Heart right ventricle (tissue), 16 donors: ENCODE measurements at regions not wholly inside any gene's neighbourhood (a gene's known extent, or its start where the extent isn't known, plus 50 kb on each side); places are given as distances from the start of the nearest gene placed in this dataset.

ENCODE experiments used
- ATAC-seq, 8 donors: fragments of 200-7000 bp; cut with Tn5 transposase; one replicate each; pipeline ENCODE4 v1.9.1; 2020; ENCODE audit warnings: mild to moderate bottlenecking in 8 of 8, moderate library complexity in 8 of 8, moderate number of reproducible peaks in 1 of 8
- DNase-seq, 2 donors: peaks; one replicate each; pipeline ENCODE4 v3.0.0-alpha.2; 2020
- H3K27ac ChIP-seq, 10 donors: fragments of 200-600 bp; sonication (generic) in 2 of 10; one replicate each; pipeline versions ENCODE4 v1.5.0 to v1.8.0; 2020 to 2022; ENCODE audit warnings: mild to moderate bottlenecking in 3 of 10
- H3K27me3 ChIP-seq, 7 donors: fragments of 200-600 bp; one replicate each; pipeline ENCODE4 v1.8.0; 2021 to 2022; ENCODE audit warnings: mild to moderate bottlenecking in 2 of 7
- H3K36me3 ChIP-seq, 9 donors: fragments of 200-600 bp; sonication (generic) in 1 of 9; one replicate each; pipeline versions ENCODE4 v1.5.0 to v1.8.0; 2020 to 2022; ENCODE audit warnings: mild to moderate bottlenecking in 2 of 9
- H3K4me1 ChIP-seq, 9 donors: fragments of 200-600 bp; sonication (generic) in 1 of 9; one replicate each; pipeline versions ENCODE4 v1.5.0 to v1.8.0; 2020 to 2022; ENCODE audit warnings: mild to moderate bottlenecking in 4 of 9
- H3K4me3 ChIP-seq, 10 donors: fragments of 200-600 bp; sonication (generic) in 2 of 10; one replicate each; pipeline versions ENCODE4 v1.5.0 to v1.8.0; 2020 to 2022; ENCODE audit warnings: mild to moderate bottlenecking in 7 of 10, moderate library complexity in 2 of 10
- H3K9me3 ChIP-seq, 11 donors: fragments of 200-600 bp in 10 of 11; sonication (generic) in 2 of 11; one replicate each; pipeline versions ENCODE4 v1.5.0 to v1.8.0; 2013 to 2022; ENCODE audit warnings: mild to moderate bottlenecking in 2 of 11, control low read depth in 1 of 11, moderate library complexity in 1 of 11
- WGBS, 2 donors: extraction: QIAGEN DNeasy Blood & Tissue Kit; methylation state at CpG; one replicate each; pipeline ENCODE4 v1.1.7; 2013; ENCODE audit warnings: inconsistent platforms in 1 of 2; 5-methylcytosine and 5-hydroxymethylcytosine counted together
- intact Hi-C, 10 donors: fragments of 100-400 bp; cut with DNase I; formaldehyde crosslinking; loops; one replicate each; pipeline versions ENCODE4 v1.11.1 to v1.14.2; 2022
- TF ChIP-seq, protein P1 (sequence below), 9 donors: fragments of 200-600 bp; sonication (generic) in 2 of 9; IDR thresholded peaks; one replicate each; pipeline versions ENCODE4 v1.5.0 to v1.8.0; 2021 to 2022; ENCODE audit warnings: antibody characterized with exemption in 9 of 9, mild to moderate bottlenecking in 5 of 9, moderate library complexity in 1 of 9
- donor health status: Arrhythmogenic right ventricular cardiomyopathy.
- donor health status: ischemic (EF 13 %, LVEDD 7.1; RV severe dilation, severe dysfunction).
- donor health status: healthy with polysubstance abuse.
- donor health status: DM: no; HTN: yes; CAD: no.
- donor health status: DM: no; HTN: no; CAD: no.
- donor health status: ischemic (EF 25% LVEDD 6.9; RV normal size, moderate dysfunction).
- donor health status: ischemic (EF 25% LVEDD 5.7; RV mildly dilated, moderate dysfunction).
- donor health status: healthy.
- donor health status: DM: yes; HTN: yes; CAD: no.
- donor health status: Ischemic cardiomyopathy.
- donor health status: ischemic (EF 35%, LVEDD 5.7; RV mildly dilated, moderate dysfunction).
- donor health status: nonischemic (EF 11% LVEDD 7.7; RV severe dilation, severe dysfunction).
- donor health status: DM: yes; HTN: yes; CAD: no.
- donor health status: PGD.
- donor health status: ischemic (EF 29% LVEDD 5.4; RV normal size, mild dysfunction).
- donor health status: nonischemic (EF 23%, LVEDD 6.1; RV moderate dilation, normal function).

DNA sequence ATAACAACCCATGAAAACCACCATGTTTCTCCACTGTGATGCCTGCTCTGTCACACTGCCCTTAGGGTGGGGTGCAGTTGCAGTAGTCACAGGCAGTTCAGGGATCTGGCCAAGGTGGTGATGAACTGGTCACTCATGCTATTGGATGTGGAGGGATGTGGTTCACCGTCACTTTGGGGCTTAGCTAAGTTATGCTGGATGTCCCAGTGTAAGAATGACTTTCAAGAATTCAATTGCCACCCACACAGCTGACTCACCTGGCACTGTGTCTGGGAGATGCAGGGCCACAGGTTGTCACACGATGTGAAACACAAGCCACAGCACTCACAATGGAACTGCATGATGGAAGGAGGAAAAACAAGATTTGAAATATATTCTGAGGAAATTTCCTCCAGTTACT lies 146.1 kb upstream of the CTNNB1 start:
- Histone ChIP-seq H3K9me3 (peaks cover 0 to 1% (median 0%) of the 10 kb centered on the region in 11 donors), H3K4me3 (no peak overlapping the region), H3K27ac (no peak overlapping the region), H3K36me3 (no peaks in the 10 kb centered on the region), H3K4me1 (no peaks in the 10 kb centered on the region), H3K27me3 (no peaks in the 10 kb centered on the region)
- ATAC-seq (no peak), DNase-seq (no peak)
- intact Hi-C loops = no loop called here
- WGBS, 2 donors = 86 to 93% methylated on average over 2 of the region's 2 CpGs
- TF ChIP-seq, protein P1, sequence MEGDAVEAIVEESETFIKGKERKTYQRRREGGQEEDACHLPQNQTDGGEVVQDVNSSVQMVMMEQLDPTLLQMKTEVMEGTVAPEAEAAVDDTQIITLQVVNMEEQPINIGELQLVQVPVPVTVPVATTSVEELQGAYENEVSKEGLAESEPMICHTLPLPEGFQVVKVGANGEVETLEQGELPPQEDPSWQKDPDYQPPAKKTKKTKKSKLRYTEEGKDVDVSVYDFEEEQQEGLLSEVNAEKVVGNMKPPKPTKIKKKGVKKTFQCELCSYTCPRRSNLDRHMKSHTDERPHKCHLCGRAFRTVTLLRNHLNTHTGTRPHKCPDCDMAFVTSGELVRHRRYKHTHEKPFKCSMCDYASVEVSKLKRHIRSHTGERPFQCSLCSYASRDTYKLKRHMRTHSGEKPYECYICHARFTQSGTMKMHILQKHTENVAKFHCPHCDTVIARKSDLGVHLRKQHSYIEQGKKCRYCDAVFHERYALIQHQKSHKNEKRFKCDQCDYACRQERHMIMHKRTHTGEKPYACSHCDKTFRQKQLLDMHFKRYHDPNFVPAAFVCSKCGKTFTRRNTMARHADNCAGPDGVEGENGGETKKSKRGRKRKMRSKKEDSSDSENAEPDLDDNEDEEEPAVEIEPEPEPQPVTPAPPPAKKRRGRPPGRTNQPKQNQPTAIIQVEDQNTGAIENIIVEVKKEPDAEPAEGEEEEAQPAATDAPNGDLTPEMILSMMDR (IDR thresholded peaks at IDR 0.05) = no peak

DNA sequence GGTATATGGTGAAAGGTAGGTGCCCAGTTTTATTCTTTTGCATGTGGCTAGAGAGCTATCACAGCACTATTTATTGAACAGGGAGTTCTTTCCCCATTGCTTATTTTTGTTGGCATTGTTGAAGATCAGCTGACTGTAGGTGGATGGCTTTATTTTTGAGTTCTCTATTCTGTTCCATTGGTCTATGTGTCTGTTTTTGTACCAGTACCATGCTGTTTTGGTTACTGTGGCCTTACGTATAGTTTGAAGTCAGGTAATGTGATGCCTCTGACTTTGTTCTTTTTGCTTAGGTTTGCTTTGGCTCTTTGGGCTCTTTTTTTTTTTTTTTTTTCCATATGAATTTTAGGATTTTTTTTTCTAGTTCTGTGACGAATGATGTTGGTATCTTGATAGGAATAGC lies 139.2 kb upstream of the CTNNB1 start:
- no peaks in the 10 kb centered on the region for H3K9me3 ChIP-seq
- ATAC-seq (no peak), DNase-seq (no peak)
- H3K36me3 ChIP-seq = no peaks in the 10 kb centered on the region
- H3K27me3 ChIP-seq = no peaks in the 10 kb centered on the region
- no peak overlapping the region for H3K27ac ChIP-seq
- TF ChIP-seq, protein P1 (IDR thresholded peaks at IDR 0.05) = no peak
- no peak overlapping the region for H3K4me3 ChIP-seq
- intact Hi-C loops = no loop called here
- no peaks in the 10 kb centered on the region for H3K4me1 ChIP-seq
- 88 to 96% methylated on average over 2 of the region's 2 CpGs for WGBS, 2 donors

DNA sequence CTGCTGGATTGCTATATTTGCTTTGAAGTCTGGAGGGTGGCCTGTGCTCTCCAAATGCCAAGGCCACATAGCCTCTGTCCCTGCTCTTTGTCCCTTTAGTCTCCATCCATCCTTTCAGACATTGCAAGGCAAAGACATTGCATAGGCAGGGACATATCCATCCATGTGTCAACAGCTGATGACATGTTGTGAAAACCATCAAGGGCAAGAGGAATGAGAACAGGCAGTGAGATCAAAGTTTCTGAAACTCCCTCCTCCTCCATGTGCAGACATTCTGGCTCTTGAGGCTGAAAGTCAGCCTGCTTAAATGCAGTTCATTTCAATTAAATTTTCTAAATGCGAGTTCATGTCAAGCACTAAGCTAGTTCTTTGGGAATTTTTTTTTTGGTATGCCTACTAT lies 135.2 kb upstream of the CTNNB1 start:
- 86 to 97% methylated on average over 1 of the region's 1 CpG for WGBS, 2 donors
- TF ChIP-seq, protein P1 (IDR thresholded peaks at IDR 0.05) = no peak
- no peak for DNase-seq
- Histone ChIP-seq H3K36me3 (no peaks in the 10 kb centered on the region), H3K27me3 (no peaks in the 10 kb centered on the region), H3K9me3 (no peaks in the 10 kb centered on the region), H3K27ac (no peak overlapping the region), H3K4me3 (no peak overlapping the region), H3K4me1 (no peaks in the 10 kb centered on the region)
- no peak for ATAC-seq
- intact Hi-C loops = no loop called here

DNA sequence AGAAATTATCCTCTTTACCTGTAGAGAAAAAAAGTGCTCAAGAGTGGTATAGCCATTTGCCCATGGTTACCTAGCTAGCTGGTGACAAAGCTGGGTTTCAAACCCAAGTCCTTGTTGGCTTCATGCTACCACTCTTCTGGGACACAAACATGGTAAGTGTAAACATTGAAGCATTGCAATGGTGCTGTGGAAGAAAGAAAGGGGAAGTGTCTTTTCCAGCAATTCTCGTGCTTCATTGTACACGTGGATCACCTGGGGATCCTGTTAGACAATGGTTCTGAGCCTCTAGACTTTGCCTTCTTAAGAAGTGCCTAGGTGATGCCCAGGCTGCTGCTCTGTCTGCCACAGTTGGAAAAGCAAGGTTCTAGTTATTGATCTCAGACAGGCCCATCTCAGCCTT lies 134.8 kb upstream of the CTNNB1 start:
- WGBS, 2 donors = 88 to 96% methylated on average over 2 of the region's 2 CpGs
- ATAC-seq = no peak
- H3K4me3 ChIP-seq = no peak overlapping the region
- H3K27me3 ChIP-seq = no peaks in the 10 kb centered on the region
- intact Hi-C loops = no loop called here
- no peak for DNase-seq
- no peaks in the 10 kb centered on the region for H3K36me3 ChIP-seq
- TF ChIP-seq, protein P1 (IDR thresholded peaks at IDR 0.05) = no peak
- H3K27ac ChIP-seq = no peak overlapping the region
- H3K9me3 ChIP-seq = no peaks in the 10 kb centered on the region
- H3K4me1 ChIP-seq = no peaks in the 10 kb centered on the region

DNA sequence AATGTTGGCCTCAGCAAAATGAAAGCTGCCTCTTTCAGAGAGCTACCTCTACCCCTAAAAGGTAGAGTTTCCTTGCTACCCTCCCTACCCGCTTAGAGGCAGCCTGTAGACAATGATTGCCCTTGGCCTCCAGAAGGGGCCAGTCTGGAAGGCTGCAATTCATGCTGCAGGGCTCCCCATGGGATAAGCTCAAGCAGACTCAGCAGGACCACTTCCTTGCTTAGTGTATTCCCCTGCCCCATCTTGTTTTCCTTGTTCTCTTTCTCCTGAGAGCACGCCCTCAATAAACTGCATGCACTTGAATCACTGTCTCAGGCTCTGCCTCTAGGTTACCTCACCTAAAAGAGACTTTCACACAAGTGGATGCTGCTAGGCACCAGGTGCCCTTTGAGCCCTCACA lies 134.0 kb upstream of the CTNNB1 start:
- H3K36me3 ChIP-seq = no peaks in the 10 kb centered on the region
- DNase-seq (no peak), ATAC-seq (no peak)
- no peaks in the 10 kb centered on the region for H3K9me3 ChIP-seq
- H3K4me3 ChIP-seq = no peak overlapping the region
- WGBS, 2 donors = 96 to 97% methylated on average over 2 of the region's 2 CpGs
- H3K27ac ChIP-seq = no peak overlapping the region
- TF ChIP-seq, protein P1 (IDR thresholded peaks at IDR 0.05) = no peak
- H3K27me3 ChIP-seq = no peaks in the 10 kb centered on the region
- intact Hi-C loops = no loop called here
- no peaks in the 10 kb centered on the region for H3K4me1 ChIP-seq
